NAMALWA (cell line): ENCODE measurements at regions not wholly inside any gene's neighbourhood (a gene's known extent, or its start where the extent isn't known, plus 50 kb on each side); places are given as distances from the start of the nearest gene placed in this dataset.

Experiments used
- DNase-seq: peaks from one replicate; pipeline ENCODE4 v3.0.0-alpha.2; 2015; ENCODE audit warnings: low spot score

DNA sequence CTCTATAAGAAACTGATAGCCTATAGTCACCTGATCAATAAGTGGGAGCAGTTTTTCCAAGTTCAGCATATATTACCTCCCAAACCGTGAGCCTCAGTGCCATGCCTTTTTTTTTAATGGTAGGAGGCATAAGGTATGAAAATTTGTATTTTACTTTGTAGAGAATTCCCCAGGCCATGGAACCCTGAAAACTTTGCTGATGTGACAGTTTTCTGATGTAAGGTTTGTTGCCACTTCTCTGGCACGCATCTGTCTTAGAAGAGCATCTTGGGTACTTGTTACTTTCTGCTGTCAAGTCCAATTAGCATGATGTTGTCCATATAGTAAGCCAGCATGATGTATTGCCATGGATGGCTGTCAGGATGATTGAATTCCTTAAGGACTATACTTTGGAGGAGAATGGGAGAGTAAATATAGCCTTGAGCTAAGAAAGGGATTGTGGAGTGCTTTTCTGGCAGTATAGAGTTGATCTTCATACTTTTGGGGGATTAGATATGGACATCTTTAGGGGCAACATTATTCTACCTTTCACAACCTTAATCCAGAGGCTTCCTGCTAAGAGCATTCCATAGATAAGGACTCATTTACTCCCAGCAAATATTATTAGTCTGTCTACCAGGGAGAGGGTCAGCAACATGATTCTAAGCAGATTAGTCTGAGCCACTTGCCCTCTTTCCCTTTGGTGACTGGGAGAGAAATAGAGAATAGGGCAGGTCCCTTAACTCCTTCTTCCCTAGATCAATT, 389.6 kb downstream of the YTHDC2 start:
- DNase-seq = no peak

DNA sequence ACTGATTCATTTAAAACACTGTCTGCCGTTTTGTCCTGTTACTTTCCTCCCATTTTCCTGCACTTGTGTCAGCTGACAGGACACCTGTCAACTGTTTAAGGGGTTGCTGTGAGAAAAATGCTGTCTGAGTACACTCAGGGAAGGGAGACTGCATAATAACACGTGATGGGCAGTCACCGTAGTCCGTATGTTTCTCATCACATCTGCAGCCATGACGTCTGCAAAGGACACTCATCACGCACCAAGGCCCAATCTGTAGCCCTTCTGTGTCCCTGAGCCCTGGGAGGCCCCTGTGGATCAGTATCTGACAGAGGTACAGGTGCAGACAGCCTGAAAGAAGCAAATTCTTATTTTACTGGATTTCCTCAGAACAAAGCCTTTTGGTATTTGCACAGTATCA, 396.3 kb downstream of the YTHDC2 start:
- no peak for DNase-seq

DNA sequence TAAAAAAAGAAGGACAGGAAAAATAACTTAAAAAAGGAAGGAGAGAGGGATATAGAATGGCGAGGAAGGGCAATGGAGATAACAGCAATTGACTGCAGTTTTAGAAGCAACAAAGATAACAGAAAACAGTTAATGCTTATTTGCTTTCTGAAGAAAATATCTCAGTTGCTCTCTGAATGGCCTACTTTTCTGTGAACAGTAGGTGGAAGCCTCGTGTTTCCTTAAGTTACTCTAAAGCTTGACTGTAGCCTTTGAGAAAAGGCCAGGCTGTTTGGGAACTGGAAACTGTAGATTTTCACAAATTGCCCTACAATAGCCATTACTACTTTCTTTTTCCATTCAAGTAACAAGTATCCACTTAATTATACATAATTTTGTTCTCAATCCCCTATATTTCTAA, 404.5 kb downstream of the YTHDC2 start:
- DNase-seq = no peak

DNA sequence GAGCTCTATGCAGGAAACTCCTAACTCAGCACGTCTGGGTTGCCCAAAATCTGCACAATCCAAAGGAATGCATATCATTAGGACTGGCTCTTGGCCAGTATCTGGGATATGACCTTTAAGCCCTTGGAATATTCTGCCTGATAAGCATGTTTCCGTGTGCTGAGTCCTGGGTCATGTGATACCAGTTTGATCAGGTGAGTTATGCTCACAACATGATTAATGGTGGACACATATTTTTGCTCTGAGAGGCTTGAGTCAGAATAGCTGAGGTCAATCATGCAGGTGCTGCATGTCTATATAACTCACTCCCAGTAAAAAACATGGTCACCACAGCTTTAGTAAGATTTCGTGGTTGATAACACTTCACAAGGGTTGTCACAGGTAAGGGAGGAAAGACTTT, 408.8 kb downstream of the YTHDC2 start:
- no peak for DNase-seq

DNA sequence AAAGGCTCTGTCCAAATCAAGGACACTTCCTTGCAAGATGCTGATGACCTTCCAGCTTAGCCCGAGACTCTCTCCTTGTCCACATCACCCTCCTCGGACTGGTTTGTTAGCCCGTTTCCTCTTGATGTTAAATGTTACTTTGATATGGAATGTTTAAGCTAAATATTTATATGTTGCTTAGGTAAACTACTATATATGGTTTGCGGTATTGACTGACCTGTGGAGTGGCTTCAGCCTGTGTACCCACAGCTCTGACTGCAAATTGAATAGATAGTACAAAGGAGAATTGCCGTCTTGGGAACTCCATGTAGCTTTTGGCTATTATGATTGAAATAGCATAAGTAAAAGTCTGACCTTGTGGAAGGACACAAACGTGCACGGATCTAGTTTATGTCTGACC, 422.0 kb downstream of the YTHDC2 start:
- DNase-seq = no peak

DNA sequence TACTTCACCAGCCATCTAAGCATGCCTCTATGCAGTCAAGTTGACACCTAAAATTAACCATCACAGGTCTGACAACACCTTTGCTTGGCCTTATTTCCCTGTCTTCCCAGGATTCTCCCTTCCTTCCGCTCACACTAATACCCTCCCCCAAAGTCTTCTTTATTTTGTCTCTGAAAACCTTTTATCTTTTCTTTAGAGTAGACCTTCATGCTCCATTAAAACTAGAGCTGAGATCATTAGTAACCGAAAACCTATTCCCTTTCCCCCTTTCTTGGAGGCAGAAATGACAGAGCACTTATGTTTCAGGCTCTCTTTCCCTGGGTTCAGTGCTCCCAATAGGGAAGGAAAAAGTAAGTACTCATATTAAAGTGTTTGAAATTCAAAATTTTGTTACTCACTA, 423.8 kb downstream of the YTHDC2 start:
- no peak for DNase-seq

DNA sequence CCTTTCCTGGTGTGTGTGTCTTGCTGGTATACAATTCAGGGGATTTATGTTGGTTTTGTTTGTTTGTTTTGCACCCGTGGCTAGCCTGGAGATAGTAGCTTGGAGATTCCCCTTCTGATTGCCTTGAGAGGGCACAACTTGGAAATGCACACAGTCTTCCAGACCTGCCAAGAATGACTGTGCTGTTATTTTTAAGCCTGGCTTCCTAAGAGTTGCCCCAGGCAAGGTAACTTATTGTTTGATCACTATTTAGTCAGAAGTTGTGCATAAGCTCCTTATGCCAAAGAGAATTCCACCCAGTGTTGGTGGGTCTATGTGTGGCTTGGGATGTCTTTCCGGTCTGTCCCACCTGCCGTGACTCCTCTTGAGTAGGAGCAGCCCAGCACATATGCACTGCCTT, 421.9 kb upstream of the KCNN2 start:
- no peak for DNase-seq

DNA sequence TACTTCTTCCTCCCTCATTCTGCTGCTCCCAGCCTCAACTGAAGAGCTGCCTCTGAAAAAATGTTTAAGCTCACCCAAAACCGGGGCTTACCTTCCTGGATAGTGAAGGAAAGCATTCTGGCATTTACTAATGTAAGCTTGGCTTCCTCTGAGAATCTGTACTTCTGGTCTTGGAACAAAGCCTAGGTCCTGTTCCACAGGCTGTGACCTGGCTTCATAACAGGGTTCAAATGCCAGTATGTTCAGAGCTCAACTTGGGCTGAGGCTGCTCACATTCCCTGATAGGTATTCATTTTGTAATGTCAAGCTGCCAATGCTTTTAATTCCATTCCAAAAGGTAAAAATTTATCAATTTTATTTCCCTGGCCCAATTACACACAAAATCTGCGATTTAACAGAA, 411.7 kb upstream of the KCNN2 start:
- no peak for DNase-seq

DNA sequence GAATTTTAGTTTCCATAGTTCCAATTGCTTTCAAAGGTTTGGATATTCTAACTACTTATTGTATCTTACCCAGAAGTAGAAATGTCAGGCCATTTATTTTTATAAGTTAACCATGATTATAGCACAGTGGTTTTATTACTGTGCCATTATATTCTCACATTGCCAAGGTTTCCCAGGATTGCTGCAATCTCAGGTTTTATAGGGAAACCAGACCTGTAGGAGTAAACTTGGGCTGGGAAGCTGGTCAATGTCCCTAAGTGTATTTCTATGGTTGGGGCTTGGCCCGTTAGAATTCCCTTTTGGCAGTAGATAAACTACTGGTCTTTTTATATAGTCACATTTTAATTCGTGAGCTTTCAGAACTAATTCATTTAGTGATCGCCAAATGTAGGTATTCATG, 396.6 kb upstream of the KCNN2 start:
- no peak for DNase-seq

DNA sequence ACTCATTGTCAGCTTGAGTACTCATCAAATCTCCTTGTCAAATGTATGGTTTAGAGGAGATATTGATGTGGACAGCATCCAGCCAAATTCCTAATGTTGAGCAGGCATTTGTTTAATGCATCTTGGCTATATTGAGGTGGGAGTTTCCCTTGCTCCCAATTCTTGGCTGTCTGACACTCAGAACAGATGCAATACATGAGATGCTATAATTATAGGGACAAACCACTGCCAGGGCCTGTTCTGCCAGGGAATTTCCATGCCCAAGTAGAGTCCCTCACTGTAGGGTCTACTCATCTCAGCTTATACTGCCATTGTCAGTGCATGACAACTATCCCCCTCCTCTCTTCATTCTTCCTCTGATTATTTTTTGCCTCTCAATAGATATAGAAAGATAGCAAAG, 392.0 kb upstream of the KCNN2 start:
- DNase-seq = no peak

DNA sequence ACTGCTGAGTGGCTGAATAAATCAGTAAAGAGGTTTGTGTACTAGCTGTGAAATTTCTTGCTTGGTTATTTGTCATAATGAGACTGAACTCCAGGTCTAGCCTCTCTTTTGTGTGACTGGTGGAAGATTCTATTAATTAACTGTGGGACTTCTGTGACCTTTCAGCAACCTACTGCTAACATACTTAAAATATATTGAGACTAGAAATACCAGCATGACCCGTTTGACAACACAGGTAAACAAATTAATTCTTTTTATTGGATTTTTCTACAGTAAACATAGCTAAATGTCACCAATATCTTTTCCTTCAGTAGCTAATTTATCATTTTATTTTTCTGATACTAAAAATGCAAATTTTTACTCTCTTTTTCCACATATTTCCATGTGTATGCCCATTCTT, 390.4 kb upstream of the KCNN2 start:
- DNase-seq = no peak

DNA sequence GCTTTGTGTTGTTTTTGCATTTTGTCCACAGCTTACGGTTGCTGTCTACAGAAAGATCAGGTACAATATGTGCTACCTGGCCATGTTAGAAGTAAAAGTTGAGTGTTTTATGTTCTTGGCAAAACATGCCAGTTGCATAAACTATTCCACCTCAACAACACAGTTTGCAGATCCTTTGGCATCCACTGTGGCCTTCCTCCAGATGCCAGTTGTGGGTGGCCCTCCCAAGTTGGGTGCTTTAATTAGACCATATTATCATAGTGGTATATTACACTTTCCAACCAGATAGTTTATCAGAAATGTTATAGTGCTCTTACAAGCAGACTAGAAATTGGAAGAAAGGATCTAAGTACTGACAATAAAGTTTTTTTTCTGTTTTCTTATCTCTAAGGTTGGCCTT, 386.9 kb upstream of the KCNN2 start:
- DNase-seq = no peak

DNA sequence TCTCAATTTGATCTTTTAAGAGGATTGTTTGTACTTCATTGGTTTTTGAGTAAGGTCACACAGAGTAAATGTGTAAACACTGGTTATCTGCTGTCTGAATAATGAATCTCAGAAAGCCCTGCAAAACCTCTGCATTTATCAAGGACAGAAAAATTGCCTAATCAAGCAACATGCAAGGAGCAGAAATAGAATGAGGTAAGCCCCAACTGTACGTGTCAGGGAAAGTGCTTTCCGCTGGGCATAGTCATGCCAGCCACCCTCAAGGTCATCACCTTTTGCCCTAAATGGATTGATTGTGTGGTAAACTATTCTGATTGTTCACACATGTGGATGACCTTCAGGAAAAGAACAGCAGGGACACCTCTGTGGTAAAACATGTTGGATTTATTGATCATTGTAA, 376.9 kb upstream of the KCNN2 start:
- DNase-seq = no peak

DNA sequence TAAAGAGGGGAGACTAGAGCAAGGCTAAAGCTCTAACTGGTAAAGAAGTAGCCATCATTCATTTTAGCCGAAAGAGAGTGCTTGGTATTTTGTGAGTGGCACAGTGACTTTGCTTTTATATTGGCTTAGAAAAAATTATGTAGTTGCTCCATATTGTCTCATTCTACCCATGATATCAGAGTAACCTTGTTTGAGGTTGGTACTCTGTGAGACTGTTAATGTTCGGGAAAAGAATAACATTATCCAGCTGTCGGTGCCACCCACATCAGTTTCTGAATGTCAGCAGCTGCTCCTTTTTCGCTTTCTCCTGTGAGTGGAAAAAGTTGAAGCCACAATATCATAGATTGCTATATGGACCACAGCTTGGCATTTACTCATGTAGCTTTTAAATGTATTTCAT, 376.4 kb upstream of the KCNN2 start:
- DNase-seq = no peak

DNA sequence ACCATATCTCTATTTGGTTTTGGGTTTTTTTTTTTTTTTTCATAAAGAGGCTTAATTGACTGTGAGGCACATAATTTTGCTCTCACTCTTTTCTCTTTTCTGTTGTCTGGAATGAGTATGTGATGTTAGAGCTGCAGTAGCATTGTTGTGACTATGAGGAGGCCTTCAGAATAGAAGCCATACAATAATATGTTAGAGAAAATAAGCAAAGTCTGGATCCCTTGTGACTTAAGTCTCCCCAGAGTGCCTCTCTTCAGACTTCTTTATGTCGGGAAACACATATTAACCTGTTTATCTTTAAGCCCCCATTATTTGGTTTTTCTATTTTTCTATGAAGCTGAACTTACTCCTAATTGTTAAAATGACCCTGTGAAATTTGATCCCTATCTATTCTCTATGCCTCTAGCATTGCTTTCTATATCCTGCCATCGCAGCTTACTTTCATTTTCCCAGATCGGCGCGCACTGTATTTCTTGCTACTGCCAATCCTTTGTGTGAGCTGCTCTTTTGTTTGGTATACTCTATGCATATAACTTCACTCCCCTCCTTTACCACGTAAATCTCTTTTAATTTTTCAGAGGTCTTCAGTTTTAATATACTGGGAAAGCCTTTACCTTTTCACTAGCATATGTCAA, 372.5 kb upstream of the KCNN2 start:
- DNase-seq = no peak

DNA sequence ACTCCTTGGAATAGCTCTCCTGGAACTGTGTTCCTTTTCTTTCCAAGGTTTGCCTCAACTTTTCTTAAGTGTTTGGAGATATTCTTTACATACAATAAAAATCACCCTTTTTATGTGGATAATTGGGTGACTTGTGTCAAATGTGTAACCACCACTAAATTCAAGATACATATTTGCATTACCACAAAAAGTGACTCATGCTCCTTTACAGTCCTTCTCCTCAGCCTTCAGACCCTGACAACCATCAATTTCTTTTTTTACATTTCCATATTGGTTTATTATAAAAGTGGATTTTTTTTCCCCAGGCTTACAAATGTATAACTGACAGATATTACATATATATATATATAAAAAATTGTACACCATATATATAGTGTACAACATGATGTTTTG, 372.0 kb upstream of the KCNN2 start:
- DNase-seq = no peak

DNA sequence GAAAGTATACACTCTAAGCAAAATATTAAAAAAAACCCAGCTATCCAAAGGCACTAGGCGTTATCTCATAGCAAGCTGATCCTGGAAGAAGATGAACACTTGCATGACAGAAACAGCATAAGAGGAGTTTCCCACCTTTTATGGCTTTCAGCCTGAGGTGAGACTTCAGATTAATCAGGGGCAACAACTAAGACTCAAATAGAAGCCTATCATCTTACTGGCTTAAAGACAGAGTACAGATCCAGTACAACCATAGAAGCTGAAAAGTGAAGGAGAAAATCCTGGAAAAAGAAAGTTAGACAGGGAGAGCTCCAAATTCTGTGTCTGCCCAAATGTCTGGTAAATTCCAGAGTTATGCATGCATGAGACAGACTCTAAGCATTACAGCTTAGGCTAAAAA, 360.8 kb upstream of the KCNN2 start:
- DNase-seq = no peak

DNA sequence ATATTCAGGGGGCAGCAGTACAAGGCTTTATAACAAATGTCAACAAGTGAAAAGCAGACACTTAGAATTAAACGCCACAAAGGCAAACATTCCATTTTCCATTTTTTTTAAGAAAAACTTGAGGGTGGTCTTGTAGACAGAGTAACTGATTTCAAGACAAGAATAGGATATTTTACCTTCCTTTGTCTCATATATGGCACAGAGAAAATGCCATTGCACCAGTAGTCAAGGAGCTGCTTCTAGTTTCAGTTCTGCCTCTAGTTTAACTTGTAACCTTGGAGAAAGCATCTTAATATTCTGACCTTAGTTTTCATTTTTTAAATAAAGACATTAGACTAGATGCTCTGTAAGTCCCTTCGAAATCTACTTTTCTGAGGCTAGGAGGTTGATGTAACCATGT, 355.3 kb upstream of the KCNN2 start:
- no peak for DNase-seq

DNA sequence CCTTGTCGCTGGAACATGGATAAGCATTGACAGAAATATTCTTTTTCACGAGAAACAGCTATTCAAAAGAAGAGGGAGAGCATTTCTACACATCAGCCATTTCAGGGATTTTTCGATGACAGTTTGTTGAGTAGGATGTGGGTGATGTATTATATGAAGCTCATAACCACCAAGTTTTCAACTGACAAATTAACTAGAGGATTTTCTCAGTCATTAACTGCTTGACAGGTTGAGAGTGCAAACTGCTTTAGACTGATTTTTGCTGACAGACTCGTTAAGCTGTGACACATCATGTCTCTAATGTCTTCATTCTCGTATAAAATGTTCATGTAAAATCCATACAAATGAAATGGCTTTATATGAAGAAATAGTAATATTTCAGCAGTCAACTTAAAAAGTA, 354.2 kb upstream of the KCNN2 start:
- no peak for DNase-seq

DNA sequence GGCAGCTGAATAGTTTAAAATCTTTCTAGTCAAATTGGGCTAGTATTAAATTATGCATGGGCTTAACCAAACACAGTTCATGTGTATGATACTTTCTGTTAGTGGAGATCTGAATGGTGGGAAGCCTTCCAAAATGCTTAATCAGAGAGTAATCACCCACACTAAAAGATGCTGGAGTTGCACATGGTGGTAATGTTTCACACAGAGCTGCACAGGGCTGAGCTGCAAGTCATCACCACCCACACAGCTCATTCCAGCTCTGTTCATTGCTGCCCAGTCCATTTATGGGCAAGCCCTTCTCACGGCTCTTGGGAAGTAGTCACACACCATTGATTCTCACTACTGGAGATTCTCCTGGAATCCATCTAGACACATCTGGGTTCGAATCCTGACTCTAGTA, 351.5 kb upstream of the KCNN2 start:
- no peak for DNase-seq

DNA sequence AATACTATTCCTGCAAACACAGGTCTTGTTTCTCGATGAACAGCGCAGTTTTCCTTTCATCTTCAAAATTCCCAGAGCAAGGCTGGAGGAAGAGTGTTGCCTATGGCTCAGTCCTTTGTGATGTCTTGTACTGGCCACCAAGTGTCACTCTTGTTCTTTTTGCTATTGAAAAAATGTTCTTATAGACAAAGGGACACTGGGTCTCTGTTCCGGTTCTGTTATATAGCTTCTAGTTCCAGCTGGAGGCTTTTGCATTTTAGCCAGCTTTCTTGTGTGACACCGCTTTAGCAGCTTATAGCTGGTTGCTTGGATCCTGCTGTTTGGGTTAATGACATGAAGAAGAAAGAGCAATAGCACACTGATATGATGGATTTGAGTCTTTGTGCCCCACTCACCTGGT, 343.7 kb upstream of the KCNN2 start:
- DNase-seq = no peak

DNA sequence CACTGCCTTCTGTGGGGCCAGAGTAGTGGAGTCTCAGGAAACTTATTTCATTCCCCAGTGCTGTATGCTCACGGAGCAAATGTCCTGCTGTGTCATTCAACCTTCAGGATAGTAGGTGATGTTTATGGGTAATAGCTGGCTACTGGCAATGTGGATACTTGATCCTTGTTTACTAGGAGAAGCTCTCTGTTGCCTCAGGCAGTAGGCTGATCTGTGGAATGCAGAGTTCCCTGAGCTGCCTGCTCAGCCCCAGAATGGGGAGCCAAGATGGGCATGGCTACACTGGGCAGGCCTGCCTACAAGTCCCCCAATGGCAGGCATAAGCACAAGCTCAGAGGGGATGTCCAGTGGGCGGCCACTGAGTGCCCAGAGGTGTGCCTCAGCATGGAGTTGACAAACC, 323.1 kb upstream of the KCNN2 start:
- DNase-seq = no peak

DNA sequence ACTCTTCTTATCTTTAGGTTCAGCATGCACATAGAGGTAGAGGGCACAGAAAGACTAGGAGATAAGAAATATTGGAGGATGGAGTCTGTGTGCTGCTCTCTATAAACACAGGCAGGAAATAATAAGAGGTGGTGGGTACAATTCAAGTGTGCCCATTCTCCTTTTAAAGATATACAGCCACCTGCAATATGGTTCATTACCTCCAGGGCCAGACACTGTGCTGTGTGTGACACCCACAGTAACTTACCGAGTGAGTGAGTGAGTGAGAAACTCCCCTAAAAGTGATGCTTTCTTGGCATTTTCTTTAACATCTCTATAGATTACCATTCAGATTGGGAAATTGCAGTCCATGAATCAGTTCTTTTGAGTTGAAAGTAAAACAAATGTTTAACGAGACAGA, 311.8 kb upstream of the KCNN2 start:
- DNase-seq = no peak

DNA sequence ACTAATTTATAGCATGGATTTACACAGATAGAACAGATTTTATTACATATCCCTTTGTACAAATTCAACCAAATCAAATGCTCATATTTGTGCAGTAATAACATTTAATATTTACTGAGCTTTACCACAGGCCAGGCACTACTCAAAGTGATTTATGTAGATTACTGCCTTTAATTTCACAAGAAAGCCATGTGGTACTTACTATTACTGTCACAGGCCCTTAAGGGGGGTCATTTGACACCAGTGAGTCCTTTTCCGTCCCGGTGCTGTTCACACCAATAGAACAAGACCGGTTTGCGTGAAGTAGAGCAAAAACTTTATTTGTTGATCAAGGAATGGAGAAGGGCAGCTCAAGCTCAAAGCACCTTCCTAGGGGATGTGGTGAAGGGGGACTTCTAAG, 308.5 kb upstream of the KCNN2 start:
- DNase-seq = no peak
